ENCODE measurements at regions not wholly inside any gene's neighbourhood (a gene's known extent, or its start where the extent isn't known, plus 50 kb on each side); places are given as distances from the start of the nearest gene placed in this dataset.

DNA sequence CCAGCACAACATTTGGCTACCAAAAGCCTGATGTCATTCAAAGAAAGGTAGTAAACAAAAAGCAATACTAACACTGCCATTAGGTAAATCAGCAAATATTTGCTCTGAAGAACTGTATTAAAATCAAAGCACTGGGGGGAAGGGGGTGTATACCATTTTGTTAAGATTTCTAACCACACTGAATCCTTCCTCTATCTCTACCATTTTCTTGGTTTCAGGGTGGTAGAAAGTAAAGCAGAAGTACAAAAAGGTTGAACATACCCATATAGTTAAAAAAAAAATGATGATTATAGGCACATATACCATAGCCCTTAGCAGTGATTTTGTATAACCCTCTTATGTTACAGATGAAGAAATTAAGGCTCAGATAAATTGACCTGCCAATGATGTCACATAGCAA lies 437.6 kb downstream of the ZEB2 start:
- Histone ChIP-seq H3K27ac (ENCODE audit: low read depth, low read length, severe bottlenecking) (no peak overlapping the region), H3K36me3 (ENCODE audit: control insufficient read depth, insufficient read depth, low read length) (no peaks in the 10 kb centered on the region), H3K4me1 (ENCODE audit: control insufficient read depth, insufficient read depth, low read length, poor library complexity, severe bottlenecking) (peaks cover 12% of the 10 kb centered on the region), H3K4me3 (ENCODE audit: extremely low read depth, insufficient read depth, low read length, poor library complexity, severe bottlenecking) (no peak overlapping the region), H3K9me3 (ENCODE audit: control insufficient read depth, low read length) (no peaks in the 10 kb centered on the region)

DNA sequence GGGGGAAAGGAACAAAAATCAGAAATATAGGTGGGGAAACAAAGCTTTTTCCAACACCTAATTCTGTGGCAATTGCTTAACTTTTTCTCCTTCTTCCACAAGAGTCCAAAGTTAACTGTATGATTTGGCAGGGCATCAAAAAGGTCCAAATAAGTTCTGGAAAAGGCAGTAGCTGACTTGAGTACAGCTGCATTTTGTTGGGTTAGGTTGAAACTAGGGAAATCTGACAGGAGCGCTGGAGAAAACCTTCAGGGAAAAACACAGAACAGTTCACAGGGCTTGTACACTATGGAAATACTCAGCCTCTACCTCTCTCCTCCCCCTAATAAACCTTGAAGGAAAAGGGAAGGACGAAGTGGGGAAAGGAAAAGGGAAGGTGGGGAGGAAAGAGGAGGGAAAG lies 438.6 kb downstream of the ZEB2 start:
- no CpG with 5 or more reads among the region's 2 CpGs for WGBS, 2 experiments (ENCODE audit: insufficient coverage in 2 of 2)

DNA sequence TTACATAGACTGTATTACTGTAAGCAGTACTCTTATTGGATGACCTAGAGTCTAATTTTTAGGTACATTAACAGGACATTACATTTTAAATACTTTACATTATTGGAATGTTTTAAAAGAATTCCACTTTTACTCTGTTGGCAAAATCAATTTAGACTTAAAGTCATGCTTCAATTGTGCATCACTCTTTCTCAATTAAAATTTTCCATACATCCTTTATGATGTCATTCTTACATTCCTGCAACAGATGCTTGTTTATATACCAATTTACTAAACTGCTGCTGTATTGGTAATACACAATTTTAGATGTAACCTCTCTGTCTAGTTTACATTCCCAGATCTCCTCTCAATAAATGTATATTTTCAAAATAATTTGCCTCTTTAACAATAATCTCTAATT lies 440.1 kb downstream of the ZEB2 start:
- Histone ChIP-seq H3K4me3 (ENCODE audit: extremely low read depth, insufficient read depth, low read length, poor library complexity, severe bottlenecking) (no peak overlapping the region), H3K36me3 (ENCODE audit: control insufficient read depth, insufficient read depth, low read length) (no peaks in the 10 kb centered on the region), H3K9me3 (ENCODE audit: control insufficient read depth, low read length) (no peaks in the 10 kb centered on the region), H3K4me1 (ENCODE audit: control insufficient read depth, insufficient read depth, low read length, poor library complexity, severe bottlenecking) (peaks cover 12% of the 10 kb centered on the region), H3K27ac (ENCODE audit: low read depth, low read length, severe bottlenecking) (no peak overlapping the region)

More for the DNA sequence above, 438.6 kb downstream of the ZEB2 start:
- Histone ChIP-seq H3K9me3 (ENCODE audit: control insufficient read depth, low read length) (no peaks in the 10 kb centered on the region), H3K27ac (ENCODE audit: low read depth, low read length, severe bottlenecking) (no peak overlapping the region), H3K4me1 (ENCODE audit: control insufficient read depth, insufficient read depth, low read length, poor library complexity, severe bottlenecking) (peaks cover 12% of the 10 kb centered on the region), H3K36me3 (ENCODE audit: control insufficient read depth, insufficient read depth, low read length) (no peaks in the 10 kb centered on the region), H3K4me3 (ENCODE audit: extremely low read depth, insufficient read depth, low read length, poor library complexity, severe bottlenecking) (no peak overlapping the region)

DNA sequence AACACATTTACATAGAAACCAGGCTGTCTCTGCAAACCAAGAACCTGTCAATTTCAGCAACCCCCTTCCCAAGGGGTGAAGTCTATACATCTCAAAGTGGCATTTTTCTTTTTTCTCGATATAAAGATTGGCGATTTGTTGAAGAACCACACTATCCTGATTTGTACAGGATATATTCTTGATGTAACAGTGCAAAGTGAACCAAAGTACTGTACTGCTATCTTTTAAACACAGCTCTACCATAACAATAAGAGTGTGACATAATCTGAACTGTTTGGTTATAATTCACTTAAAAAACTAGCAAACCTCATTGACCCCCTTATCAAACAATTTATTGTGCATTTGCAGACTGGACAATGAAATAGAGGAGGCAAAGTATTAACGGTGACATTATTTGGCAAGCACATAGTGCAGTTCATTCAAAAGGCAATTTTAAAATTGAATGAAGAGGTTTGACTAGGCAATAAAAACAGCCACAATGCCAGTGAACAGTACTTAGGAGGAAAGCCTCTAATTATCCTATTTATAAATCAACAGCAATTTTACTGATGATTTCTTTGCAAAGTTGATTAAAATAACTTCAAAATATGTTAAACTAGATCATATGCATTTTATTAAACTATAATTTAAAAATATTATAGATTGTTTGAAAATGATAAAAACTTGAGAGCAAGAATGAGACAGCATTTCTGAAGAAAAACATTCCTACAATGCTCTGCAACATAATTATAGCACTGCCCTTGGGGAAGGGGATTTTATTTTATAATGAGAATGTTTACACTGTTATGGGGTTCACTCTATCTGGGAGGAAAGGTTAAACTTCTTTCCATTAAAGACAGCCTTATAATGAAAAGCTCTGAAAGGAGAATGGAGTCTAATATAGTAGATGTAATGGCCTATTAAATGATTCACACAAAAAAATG lies 440.9 kb downstream of the ZEB2 start:
- 71% methylated on average over 1 of the region's 3 CpGs; no CpG with 5 or more reads in 1 of the 2 experiments for WGBS, 2 experiments (ENCODE audit: insufficient coverage in 2 of 2)
- H3K9me3 ChIP-seq (ENCODE audit: control insufficient read depth, low read length): no peaks in the 10 kb centered on the region
- no peaks in the 10 kb centered on the region for H3K36me3 ChIP-seq (ENCODE audit: control insufficient read depth, insufficient read depth, low read length)
- H3K4me1 ChIP-seq (ENCODE audit: control insufficient read depth, insufficient read depth, low read length, poor library complexity, severe bottlenecking): peaks cover 9% of the 10 kb centered on the region
- H3K4me3 ChIP-seq (ENCODE audit: extremely low read depth, insufficient read depth, low read length, poor library complexity, severe bottlenecking): no peak overlapping the region
- H3K27ac ChIP-seq (ENCODE audit: low read depth, low read length, severe bottlenecking): no peak overlapping the region

DNA sequence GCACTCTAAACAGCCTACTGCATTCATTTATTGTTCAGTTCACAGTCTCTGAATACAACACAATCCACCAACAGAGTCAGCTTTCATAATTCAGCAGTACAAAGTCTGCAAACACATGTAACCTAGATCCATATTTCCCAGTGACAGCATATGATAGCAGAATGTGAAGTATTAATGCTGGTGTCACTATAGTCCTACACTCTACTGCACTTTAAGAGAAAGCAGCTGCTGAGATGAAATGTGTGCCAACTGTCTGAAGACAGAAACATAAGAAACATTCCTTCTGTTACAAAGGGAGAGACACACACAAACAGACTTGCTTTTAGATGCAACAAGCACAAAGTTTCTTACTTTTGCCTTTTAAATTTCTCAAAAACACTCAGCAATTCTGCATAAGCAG lies 441.8 kb downstream of the ZEB2 start:
- no peak overlapping the region for H3K4me3 ChIP-seq (ENCODE audit: extremely low read depth, insufficient read depth, low read length, poor library complexity, severe bottlenecking)
- no peak overlapping the region for H3K27ac ChIP-seq (ENCODE audit: low read depth, low read length, severe bottlenecking)
- no peaks in the 10 kb centered on the region for H3K9me3 ChIP-seq (ENCODE audit: control insufficient read depth, low read length)
- no peaks in the 10 kb centered on the region for H3K36me3 ChIP-seq (ENCODE audit: control insufficient read depth, insufficient read depth, low read length)
- peaks cover 6% of the 10 kb centered on the region for H3K4me1 ChIP-seq (ENCODE audit: control insufficient read depth, insufficient read depth, low read length, poor library complexity, severe bottlenecking)

DNA sequence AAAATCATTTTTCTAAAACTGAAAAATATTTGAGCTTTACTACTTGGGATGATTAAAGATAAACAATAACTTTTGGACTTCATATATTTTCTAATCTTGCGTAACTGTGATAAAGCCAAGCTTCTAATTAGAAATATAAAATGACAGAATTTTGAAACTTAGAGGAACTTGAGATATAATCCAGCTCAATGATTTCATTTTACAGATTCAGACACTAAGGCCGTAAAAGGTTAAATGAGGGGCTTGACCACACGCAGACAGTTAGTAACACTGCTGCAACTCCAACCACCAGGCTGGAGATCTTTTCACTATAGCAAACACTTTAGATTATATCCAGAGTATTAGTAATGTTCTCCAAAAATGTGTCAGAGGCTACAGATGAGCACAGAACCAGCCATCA lies 445.5 kb downstream of the ZEB2 start:
- H3K4me1 ChIP-seq (ENCODE audit: control insufficient read depth, insufficient read depth, low read length, poor library complexity, severe bottlenecking): no peaks in the 10 kb centered on the region
- no peaks in the 10 kb centered on the region for H3K9me3 ChIP-seq (ENCODE audit: control insufficient read depth, low read length)
- no peak overlapping the region for H3K27ac ChIP-seq (ENCODE audit: low read depth, low read length, severe bottlenecking)
- WGBS, 2 experiments (ENCODE audit: insufficient coverage in 2 of 2): no CpG with 5 or more reads among the region's 3 CpGs
- H3K36me3 ChIP-seq (ENCODE audit: control insufficient read depth, insufficient read depth, low read length): no peaks in the 10 kb centered on the region
- no peak overlapping the region for H3K4me3 ChIP-seq (ENCODE audit: extremely low read depth, insufficient read depth, low read length, poor library complexity, severe bottlenecking)

DNA sequence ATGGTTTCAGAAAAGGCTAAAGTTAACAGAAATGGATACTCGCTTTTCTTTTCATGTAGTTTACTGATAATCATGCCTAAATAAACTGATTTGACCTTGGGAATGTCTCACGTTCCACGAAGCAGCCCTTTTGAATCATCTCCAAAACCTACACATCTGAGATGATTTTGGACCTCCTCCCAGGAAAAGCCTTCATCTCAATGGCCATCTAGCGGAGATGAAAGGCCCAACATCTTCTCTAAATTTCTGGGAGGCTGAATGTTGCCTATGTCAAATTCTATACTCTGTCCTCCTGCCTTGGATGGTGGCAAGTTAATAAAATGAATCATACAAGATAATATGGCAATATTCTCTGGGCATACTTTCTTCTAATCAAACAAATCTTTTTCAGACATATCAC lies 448.5 kb downstream of the ZEB2 start:
- no peaks in the 10 kb centered on the region for H3K4me1 ChIP-seq (ENCODE audit: control insufficient read depth, insufficient read depth, low read length, poor library complexity, severe bottlenecking)
- H3K27ac ChIP-seq (ENCODE audit: low read depth, low read length, severe bottlenecking): no peak overlapping the region
- no peaks in the 10 kb centered on the region for H3K36me3 ChIP-seq (ENCODE audit: control insufficient read depth, insufficient read depth, low read length)
- H3K9me3 ChIP-seq (ENCODE audit: control insufficient read depth, low read length): no peaks in the 10 kb centered on the region
- WGBS, 2 experiments (ENCODE audit: insufficient coverage in 2 of 2): 96 to 100% methylated on average over 3 to 4 of the region's 4 CpGs
- H3K4me3 ChIP-seq (ENCODE audit: extremely low read depth, insufficient read depth, low read length, poor library complexity, severe bottlenecking): no peak overlapping the region

DNA sequence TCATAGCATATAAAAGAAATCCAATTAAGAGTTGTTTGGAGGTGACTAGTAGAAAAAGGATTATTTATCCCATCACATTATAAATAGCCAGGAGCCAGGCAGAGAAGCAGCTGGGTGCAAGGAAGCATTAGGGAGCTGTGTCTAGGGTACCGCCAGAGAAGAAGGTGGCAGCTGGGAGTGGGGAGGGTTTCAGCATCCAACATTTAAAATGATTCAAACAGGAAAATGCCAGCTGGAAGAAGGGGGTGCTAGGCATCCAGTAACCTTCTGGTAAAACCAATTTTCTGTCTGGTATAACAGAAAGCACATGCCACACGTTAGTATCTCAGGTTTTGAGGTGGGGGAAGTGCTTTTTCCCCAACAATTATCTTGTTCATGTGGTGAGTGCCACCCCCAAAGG lies 452.4 kb downstream of the ZEB2 start:
- Histone ChIP-seq H3K36me3 (ENCODE audit: control insufficient read depth, insufficient read depth, low read length) (no peaks in the 10 kb centered on the region), H3K4me1 (ENCODE audit: control insufficient read depth, insufficient read depth, low read length, poor library complexity, severe bottlenecking) (no peaks in the 10 kb centered on the region), H3K4me3 (ENCODE audit: extremely low read depth, insufficient read depth, low read length, poor library complexity, severe bottlenecking) (no peak overlapping the region), H3K9me3 (ENCODE audit: control insufficient read depth, low read length) (no peaks in the 10 kb centered on the region), H3K27ac (ENCODE audit: low read depth, low read length, severe bottlenecking) (no peak overlapping the region)
- 80 to 100% methylated on average over 1 to 2 of the region's 2 CpGs for WGBS, 2 experiments (ENCODE audit: insufficient coverage in 2 of 2)

DNA sequence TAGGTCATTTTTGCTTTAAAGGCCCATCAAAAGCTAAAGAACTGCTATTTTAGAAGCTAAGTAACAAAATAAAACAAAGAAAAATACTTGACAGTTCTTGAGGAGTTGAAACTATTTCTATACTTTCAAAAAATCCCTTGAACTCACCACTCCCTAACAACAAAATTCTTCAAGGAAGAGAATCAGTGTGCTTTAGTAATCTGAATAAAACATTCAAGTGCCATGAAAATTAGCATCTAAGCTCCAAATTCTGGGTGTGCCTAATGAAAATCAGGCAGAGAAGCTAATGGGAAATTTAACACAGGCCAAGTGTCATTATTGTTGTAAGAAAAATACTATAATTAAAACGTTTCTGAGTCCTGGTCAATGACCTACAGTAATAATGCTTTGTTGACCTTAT lies 456.3 kb downstream of the ZEB2 start:
- Histone ChIP-seq H3K27ac (ENCODE audit: low read depth, low read length, severe bottlenecking) (no peak overlapping the region), H3K4me1 (ENCODE audit: control insufficient read depth, insufficient read depth, low read length, poor library complexity, severe bottlenecking) (no peaks in the 10 kb centered on the region), H3K36me3 (ENCODE audit: control insufficient read depth, insufficient read depth, low read length) (no peaks in the 10 kb centered on the region), H3K9me3 (ENCODE audit: control insufficient read depth, low read length) (no peaks in the 10 kb centered on the region), H3K4me3 (ENCODE audit: extremely low read depth, insufficient read depth, low read length, poor library complexity, severe bottlenecking) (no peak overlapping the region)
- no CpG with 5 or more reads among the region's 1 CpG for WGBS, 2 experiments (ENCODE audit: insufficient coverage in 2 of 2)

DNA sequence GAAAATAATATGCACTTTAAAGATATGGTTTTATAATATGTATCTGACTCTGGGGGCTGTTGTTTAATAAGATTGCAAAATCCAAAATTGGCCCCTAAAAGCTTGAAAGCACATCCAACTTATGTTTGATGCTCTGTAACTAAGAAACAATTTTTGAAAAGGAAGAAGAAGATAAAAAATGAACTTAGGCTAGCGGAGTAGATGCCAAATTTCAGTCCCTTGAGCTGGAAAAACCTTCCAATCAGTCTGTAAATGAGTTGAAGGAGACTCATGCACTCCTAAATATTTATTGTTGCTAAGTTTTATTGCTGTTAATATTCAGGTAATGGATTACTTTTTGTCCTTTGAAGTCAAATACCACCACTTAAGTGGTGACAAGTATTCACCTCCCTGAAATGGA lies 465.0 kb downstream of the ZEB2 start:
- H3K27ac ChIP-seq (ENCODE audit: low read depth, low read length, severe bottlenecking): no peak overlapping the region
- no peaks in the 10 kb centered on the region for H3K9me3 ChIP-seq (ENCODE audit: control insufficient read depth, low read length)
- no peaks in the 10 kb centered on the region for H3K4me1 ChIP-seq (ENCODE audit: control insufficient read depth, insufficient read depth, low read length, poor library complexity, severe bottlenecking)
- H3K36me3 ChIP-seq (ENCODE audit: control insufficient read depth, insufficient read depth, low read length): no peaks in the 10 kb centered on the region
- no peak overlapping the region for H3K4me3 ChIP-seq (ENCODE audit: extremely low read depth, insufficient read depth, low read length, poor library complexity, severe bottlenecking)
- 100% methylated on average over 1 of the region's 1 CpG for WGBS, 2 experiments (ENCODE audit: insufficient coverage in 2 of 2)

DNA sequence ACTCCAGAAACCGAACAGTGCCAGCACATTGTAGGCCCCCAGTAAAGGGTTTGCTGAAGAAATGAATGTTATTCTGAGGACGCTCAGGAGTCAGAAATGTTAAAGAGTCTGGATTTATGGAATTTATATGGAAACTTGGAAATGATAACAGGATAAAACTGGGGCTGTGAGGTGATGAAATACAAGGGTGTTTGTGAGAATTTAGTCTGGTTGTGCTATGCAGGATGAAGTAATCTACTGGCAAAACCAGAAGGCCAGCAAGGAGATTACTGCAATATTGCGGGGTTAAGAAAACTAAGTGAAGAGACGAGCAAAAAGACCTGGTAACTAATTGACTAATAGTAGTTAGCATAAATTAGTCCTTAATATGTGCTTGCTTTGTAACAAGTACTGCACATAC lies 467.8 kb downstream of the ZEB2 start:
- Histone ChIP-seq H3K27ac (ENCODE audit: low read depth, low read length, severe bottlenecking) (no peak overlapping the region), H3K4me3 (ENCODE audit: extremely low read depth, insufficient read depth, low read length, poor library complexity, severe bottlenecking) (no peak overlapping the region), H3K4me1 (ENCODE audit: control insufficient read depth, insufficient read depth, low read length, poor library complexity, severe bottlenecking) (no peaks in the 10 kb centered on the region), H3K36me3 (ENCODE audit: control insufficient read depth, insufficient read depth, low read length) (no peaks in the 10 kb centered on the region), H3K9me3 (ENCODE audit: control insufficient read depth, low read length) (no peaks in the 10 kb centered on the region)
- 87 to 88% methylated on average over 2 of the region's 4 CpGs for WGBS, 2 experiments (ENCODE audit: insufficient coverage in 2 of 2)
